Sigmoid colon (tissue), 6 donors: ENCODE measurements at regions not wholly inside any gene's neighbourhood (a gene's known extent, or its start where the extent isn't known, plus 50 kb on each side); places are given as distances from the start of the nearest gene placed in this dataset.

Experiments used
- DNase-seq: peaks from one replicate; pipeline ENCODE4 v3.0.0-alpha.2; 2019
- H3K27ac ChIP-seq, 4 donors: fragments of 200-600 bp; sonication (generic); one replicate each; pipeline ENCODE4 v1.5.1; 2016 to 2019; ENCODE audit warnings: mild to moderate bottlenecking in 1 of 4
- H3K27me3 ChIP-seq, 3 donors: fragments of 200-600 bp; sonication (generic); one replicate each; pipeline ENCODE4 v1.5.1; 2019; ENCODE audit warnings: mild to moderate bottlenecking in 1 of 3
- H3K36me3 ChIP-seq, 4 donors: fragments of 200-600 bp; sonication (generic); one replicate each; pipeline ENCODE4 v1.5.1; 2016 to 2019
- H3K4me1 ChIP-seq, 4 donors: fragments of 200-600 bp; sonication (generic); one replicate each; pipeline ENCODE4 v1.5.1; 2017 to 2019
- H3K4me3 ChIP-seq, 4 donors: fragments of 200-600 bp; sonication (generic); one replicate each; pipeline ENCODE4 v1.5.1; 2017 to 2019; ENCODE audit warnings: mild to moderate bottlenecking in 2 of 4, moderate library complexity in 1 of 4
- H3K9me3 ChIP-seq, 4 donors: fragments of 200-600 bp in 3 of 4; sonication (generic) in 3 of 4; one replicate each; pipeline versions ENCODE4 v1.5.1 to v1.6.1; 2013 to 2019
- CTCF ChIP-seq, 4 experiments: fragments of 450-650 bp in 3 of 4; fragments of 200-600 bp in 1 of 4; IDR thresholded peaks; one replicate each; pipeline ENCODE4 v1.5.1; 2016 to 2019; ENCODE audit warnings: antibody characterized with exemption in 4 of 4, mild to moderate bottlenecking in 3 of 4, moderate library complexity in 2 of 4
- EP300 ChIP-seq, 4 donors: sonication (generic); formaldehyde crosslinking; IDR thresholded peaks; one replicate each; pipeline ENCODE4 v1.6.1; 2017; ENCODE audit warnings: antibody characterized with exemption in 4 of 4
- POLR2A ChIP-seq, 2 donors: fragments of 450-650 bp; IDR thresholded peaks; one replicate each; pipeline ENCODE4 v1.6.1; 2016; ENCODE audit warnings: antibody characterized with exemption in 2 of 2, mild to moderate bottlenecking in 2 of 2, moderate library complexity in 2 of 2
- POLR2AphosphoS5 ChIP-seq, 4 donors: sonication (generic); formaldehyde crosslinking; IDR thresholded peaks; one replicate each; pipeline ENCODE4 v1.6.1; 2017; ENCODE audit warnings: antibody characterized with exemption in 4 of 4
- WGBS, 2 donors: extraction: QIAGEN DNeasy Blood & Tissue Kit; methylation state at CpG; one replicate each; pipeline ENCODE4 v1.1.7; 2013; 5-methylcytosine and 5-hydroxymethylcytosine counted together
- intact Hi-C: fragments of 100-400 bp; cut with DNase I; formaldehyde crosslinking; loops from one replicate; pipeline ENCODE4 v1.15.1; 2023
- donor health status: healthy with polysubstance abuse.
- donor health status: healthy.

- Histone ChIP-seq H3K9me3 (no peaks in the 10 kb centered on the region), H3K27ac (no peak overlapping the region), H3K4me1 (no peaks in the 10 kb centered on the region), H3K27me3 (no peaks in the 10 kb centered on the region), H3K4me3 (no peak overlapping the region), H3K36me3 (no peaks in the 10 kb centered on the region)
- DNase-seq, result no peak
- TF ChIP-seq CTCF (IDR thresholded peaks at IDR 0.05) (no peak), EP300 (IDR thresholded peaks at IDR 0.05) (no peak)
- 82 to 83% methylated on average over 3 of the region's 3 CpGs for WGBS, 2 donors
- intact Hi-C loops, result no loop called here
Measured at GRCh38 chr18:61154866-61155265, 178.4 kb upstream of the CDH20 start.

GRCh38 chr18:61155586-61155985 lies 177.6 kb upstream of the CDH20 start:
- no peaks in the 10 kb centered on the region for H3K27me3 ChIP-seq
- no peak overlapping the region for H3K4me3 ChIP-seq
- no peaks in the 10 kb centered on the region for H3K4me1 ChIP-seq
- no peak for DNase-seq
- no peaks in the 10 kb centered on the region for H3K36me3 ChIP-seq
- TF ChIP-seq CTCF (IDR thresholded peaks at IDR 0.05) (no peak), EP300 (IDR thresholded peaks at IDR 0.05) (no peak), POLR2AphosphoS5 (IDR thresholded peaks at IDR 0.05) (no peak), POLR2A (IDR thresholded peaks at IDR 0.05) (no peak)
- no peak overlapping the region for H3K27ac ChIP-seq
- intact Hi-C loops, result no loop called here
- 82 to 86% methylated on average over 3 of the region's 3 CpGs for WGBS, 2 donors
- no peaks in the 10 kb centered on the region for H3K9me3 ChIP-seq

GRCh38 chr18:61157451-61157850 lies 175.8 kb upstream of the CDH20 start:
- Histone ChIP-seq H3K4me3 (no peak overlapping the region), H3K4me1 (no peaks in the 10 kb centered on the region), H3K27me3 (no peaks in the 10 kb centered on the region), H3K36me3 (no peaks in the 10 kb centered on the region), H3K9me3 (no peaks in the 10 kb centered on the region), H3K27ac (no peak overlapping the region)
- TF ChIP-seq POLR2A (IDR thresholded peaks at IDR 0.05) (no peak), CTCF (IDR thresholded peaks at IDR 0.05) (no peak), EP300 (IDR thresholded peaks at IDR 0.05) (no peak), POLR2AphosphoS5 (IDR thresholded peaks at IDR 0.05) (no peak)
- intact Hi-C loops, result no loop called here
- DNase-seq, result no peak
- 79 to 86% methylated on average over 6 of the region's 6 CpGs for WGBS, 2 donors

GRCh38 chr18:61159246-61159645 lies 174.0 kb upstream of the CDH20 start:
- no peaks in the 10 kb centered on the region for H3K36me3 ChIP-seq
- 74 to 79% methylated on average over 4 of the region's 4 CpGs for WGBS, 2 donors
- intact Hi-C loops, result no loop called here
- TF ChIP-seq EP300 (IDR thresholded peaks at IDR 0.05) (no peak), POLR2A (IDR thresholded peaks at IDR 0.05) (no peak), CTCF (IDR thresholded peaks at IDR 0.05) (no peak), POLR2AphosphoS5 (IDR thresholded peaks at IDR 0.05) (no peak)
- H3K27ac ChIP-seq, result no peak overlapping the region
- H3K27me3 ChIP-seq, result no peaks in the 10 kb centered on the region
- no peak overlapping the region for H3K4me3 ChIP-seq
- no peaks in the 10 kb centered on the region for H3K9me3 ChIP-seq
- no peak for DNase-seq
- H3K4me1 ChIP-seq, result no peaks in the 10 kb centered on the region

GRCh38 chr18:61164321-61164720 lies 168.9 kb upstream of the CDH20 start:
- intact Hi-C loops, result no loop called here
- no peaks in the 10 kb centered on the region for H3K27me3 ChIP-seq
- no peaks in the 10 kb centered on the region for H3K4me1 ChIP-seq
- WGBS, 2 donors, result 78 to 84% methylated on average over 1 of the region's 1 CpG
- H3K4me3 ChIP-seq, result no peak overlapping the region
- H3K9me3 ChIP-seq, result no peaks in the 10 kb centered on the region
- no peaks in the 10 kb centered on the region for H3K36me3 ChIP-seq
- DNase-seq, result no peak
- no peak overlapping the region for H3K27ac ChIP-seq
- no peak for TF ChIP-seq POLR2A (IDR thresholded peaks at IDR 0.05)
- TF ChIP-seq EP300 (IDR thresholded peaks at IDR 0.05), result no peak
- no peak for TF ChIP-seq POLR2AphosphoS5 (IDR thresholded peaks at IDR 0.05)
- TF ChIP-seq CTCF (IDR thresholded peaks at IDR 0.05), result no peak
